ENCODE measurements at regions not wholly inside any gene's neighbourhood (a gene's known extent, or its start where the extent isn't known, plus 50 kb on each side); places are given as distances from the start of the nearest gene placed in this dataset.
A peak's percentile ranks its signal among the peaks of the same experiment; 100 is the strongest.
"Not testable (repeated sequence)": the region's sequence is repeated elsewhere in the genome, so short reads cannot be mapped to it uniquely, and the experiment has no call there.

GRCh38 chr5:110965773-110966581 lies 105.5 kb upstream of the TSLP start:
- no peak for ATAC-seq
- DNase-seq (ENCODE audit: missing footprints): no peak
- intact Hi-C loops (cut with DNase I): no loop called here

GRCh38 chr5:110968246-110969005 lies 103.1 kb upstream of the TSLP start:
- DNase-seq (ENCODE audit: missing footprints) (no peak), ATAC-seq (no peak)
- intact Hi-C loops (cut with DNase I): no loop called here

GRCh38 chr5:110969502-110969901 lies 102.0 kb upstream of the TSLP start:
- intact Hi-C loops (cut with DNase I): no loop called here
- DNase-seq (ENCODE audit: missing footprints) (no peak), ATAC-seq (no peak)

GRCh38 chr5:110973510-110973909 lies 98.0 kb upstream of the TSLP start:
- DNase-seq (ENCODE audit: missing footprints) (no peak), ATAC-seq (no peak)
- intact Hi-C loops (cut with DNase I): no loop called here

- intact Hi-C loops (cut with DNase I): no loop called here
Observed at GRCh38 chr5:110977915-110978314, 93.6 kb upstream of the TSLP start.

GRCh38 chr5:110985882-110986281 lies 85.6 kb upstream of the TSLP start:
- intact Hi-C loops (cut with DNase I); ATAC-seq; DNase-seq (ENCODE audit: missing footprints): not testable (repeated sequence)

More at GRCh38 chr5:110977915-110978314, 93.6 kb upstream of the TSLP start:
- DNase-seq (ENCODE audit: missing footprints) (no peak), ATAC-seq (no peak)

- intact Hi-C loops (cut with DNase I); ATAC-seq; DNase-seq (ENCODE audit: missing footprints): not testable (repeated sequence)
Observed at GRCh38 chr5:110987573-110987972, 83.9 kb upstream of the TSLP start.

GRCh38 chr5:110996742-110997141 lies 74.8 kb upstream of the TSLP start:
- no peak for DNase-seq (ENCODE audit: missing footprints)
- ATAC-seq: no peak
- intact Hi-C loops (cut with DNase I): no loop called here

GRCh38 chr5:111002036-111002435 lies 69.5 kb upstream of the TSLP start:
- DNase-seq (ENCODE audit: missing footprints) (peak; percentile 48), ATAC-seq (no peak)
- intact Hi-C loops (cut with DNase I): no loop called here

- intact Hi-C loops (cut with DNase I): no loop called here
- no peak for DNase-seq (ENCODE audit: missing footprints)
- ATAC-seq: no peak
Observed at GRCh38 chr5:111003623-111004022, 67.9 kb upstream of the TSLP start.

- intact Hi-C loops (cut with DNase I): no loop called here
- DNase-seq (ENCODE audit: missing footprints) (no peak), ATAC-seq (no peak)
Observed at GRCh38 chr5:111004291-111004690, 67.2 kb upstream of the TSLP start.

- no peak for ATAC-seq
- intact Hi-C loops (cut with DNase I): no loop called here
Observed at GRCh38 chr5:111010783-111011182, 60.7 kb upstream of the TSLP start.

GRCh38 chr5:111013011-111013410 lies 58.5 kb upstream of the TSLP start:
- intact Hi-C loops (cut with DNase I): no loop called here
- ATAC-seq: no peak

More at GRCh38 chr5:111010783-111011182, 60.7 kb upstream of the TSLP start:
- DNase-seq (ENCODE audit: missing footprints): no peak

GRCh38 chr5:111016801-111017200 lies 54.7 kb upstream of the TSLP start:
- intact Hi-C loops (cut with DNase I): no loop called here

More at GRCh38 chr5:111013011-111013410, 58.5 kb upstream of the TSLP start:
- DNase-seq (ENCODE audit: missing footprints): no peak

GRCh38 chr5:111017731-111018130 lies 53.8 kb upstream of the TSLP start:
- intact Hi-C loops (cut with DNase I): no loop called here
- ATAC-seq (no peak), DNase-seq (ENCODE audit: missing footprints) (no peak)

More at GRCh38 chr5:111016801-111017200, 54.7 kb upstream of the TSLP start:
- DNase-seq (ENCODE audit: missing footprints) (no peak), ATAC-seq (no peak)

Measured in Right ventricle myocardium inferior (tissue), 1 donor.